ENCODE measurements at regions not wholly inside any gene's neighbourhood (a gene's known extent, or its start where the extent isn't known, plus 50 kb on each side); places are given as distances from the start of the nearest gene placed in this dataset.

DNA sequence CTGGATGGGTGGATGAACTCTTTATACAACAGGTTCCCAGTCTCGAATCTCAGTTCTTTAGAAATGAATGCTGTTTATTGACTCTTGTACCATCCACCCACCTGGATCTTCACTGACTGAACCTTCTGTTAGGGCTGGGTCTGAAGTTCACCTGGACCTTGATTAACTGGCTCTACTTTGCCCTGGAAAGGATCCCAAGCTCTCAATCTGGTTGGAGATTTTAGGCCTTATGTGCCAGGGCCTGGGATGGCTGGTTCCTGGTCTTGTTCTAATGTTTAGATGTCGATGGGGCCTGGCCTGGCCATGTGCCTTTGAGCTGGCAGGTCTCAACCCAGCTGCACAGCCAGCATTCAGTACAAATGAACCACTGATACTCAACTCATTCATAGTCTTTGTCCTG lies 76.5 kb upstream of the MED13L start:
- TF ChIP-seq POLR2AphosphoS5 (IDR thresholded peaks at IDR 0.05; ENCODE audit: insufficient read depth, low read depth, low read length), result no peak
- TF ChIP-seq, protein P1, sequence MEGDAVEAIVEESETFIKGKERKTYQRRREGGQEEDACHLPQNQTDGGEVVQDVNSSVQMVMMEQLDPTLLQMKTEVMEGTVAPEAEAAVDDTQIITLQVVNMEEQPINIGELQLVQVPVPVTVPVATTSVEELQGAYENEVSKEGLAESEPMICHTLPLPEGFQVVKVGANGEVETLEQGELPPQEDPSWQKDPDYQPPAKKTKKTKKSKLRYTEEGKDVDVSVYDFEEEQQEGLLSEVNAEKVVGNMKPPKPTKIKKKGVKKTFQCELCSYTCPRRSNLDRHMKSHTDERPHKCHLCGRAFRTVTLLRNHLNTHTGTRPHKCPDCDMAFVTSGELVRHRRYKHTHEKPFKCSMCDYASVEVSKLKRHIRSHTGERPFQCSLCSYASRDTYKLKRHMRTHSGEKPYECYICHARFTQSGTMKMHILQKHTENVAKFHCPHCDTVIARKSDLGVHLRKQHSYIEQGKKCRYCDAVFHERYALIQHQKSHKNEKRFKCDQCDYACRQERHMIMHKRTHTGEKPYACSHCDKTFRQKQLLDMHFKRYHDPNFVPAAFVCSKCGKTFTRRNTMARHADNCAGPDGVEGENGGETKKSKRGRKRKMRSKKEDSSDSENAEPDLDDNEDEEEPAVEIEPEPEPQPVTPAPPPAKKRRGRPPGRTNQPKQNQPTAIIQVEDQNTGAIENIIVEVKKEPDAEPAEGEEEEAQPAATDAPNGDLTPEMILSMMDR (IDR thresholded peaks at IDR 0.05; ENCODE audit: extremely low read depth in 1 of 2, insufficient read depth in 1 of 2, low read depth in 1 of 2, low read length in 2 of 2), result no peak
- TF ChIP-seq EZH2 (IDR thresholded peaks at IDR 0.05; ENCODE audit: borderline replicate concordance, low read depth, low read length, severe bottlenecking), result no peak
